Upper lobe of left lung (tissue), 4 donors: ENCODE measurements at regions not wholly inside any gene's neighbourhood (a gene's known extent, or its start where the extent isn't known, plus 50 kb on each side); places are given as distances from the start of the nearest gene placed in this dataset.

ENCODE experiments used
- CTCF ChIP-seq, 6 experiments: fragments of 450-650 bp in 4 of 6; fragments of 200-600 bp in 2 of 6; sonication (generic) in 2 of 6; IDR thresholded peaks; one replicate each; pipeline ENCODE4 v1.5.1; 2016 to 2019; ENCODE audit warnings: antibody characterized with exemption in 6 of 6
- POLR2A ChIP-seq, 4 donors: fragments of 450-650 bp; IDR thresholded peaks; one replicate each; pipeline ENCODE4 v1.5.1; 2016 to 2017; ENCODE audit warnings: antibody characterized with exemption in 4 of 4, mild to moderate bottlenecking in 2 of 4

DNA sequence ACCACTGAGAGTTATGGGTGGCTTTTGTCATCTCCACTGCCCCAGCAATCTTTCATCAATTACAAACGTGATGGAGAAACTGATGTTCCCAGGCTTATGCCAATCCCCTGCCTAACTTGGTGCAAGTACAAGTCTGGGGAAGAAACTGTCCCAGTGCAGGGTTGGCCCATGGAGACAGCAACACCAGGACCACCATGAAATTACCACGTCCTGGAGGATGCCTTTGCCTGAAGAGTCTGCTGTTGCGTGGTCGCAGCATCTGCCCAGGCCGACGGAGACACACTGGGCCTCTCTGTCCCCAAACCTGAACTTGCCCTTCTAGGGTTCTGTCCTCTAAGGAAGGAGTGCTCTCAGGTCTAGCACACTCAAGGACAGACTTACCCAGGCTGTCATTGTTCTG is 496.8 kb upstream of the RAB6C start:
- TF ChIP-seq POLR2A (IDR thresholded peaks at IDR 0.05) (no peak), CTCF (IDR thresholded peaks at IDR 0.05) (no peak)
